HCT116 (cell line): ENCODE measurements at regions not wholly inside any gene's neighbourhood (a gene's known extent, or its start where the extent isn't known, plus 50 kb on each side); places are given as distances from the start of the nearest gene placed in this dataset.

Experiments
- ATAC-seq: fragments of 200-7000 bp; cut with Tn5 transposase; 2 replicates; pipeline ENCODE4 v1.9.1; 2020; ENCODE audit warnings: mild to moderate bottlenecking, moderate library complexity
- BruUV-seq: library from RNA; stranded (reverse); fragments of 400-500 nt; replicated peaks from 2 replicates; lab custom pipeline; 2021; lab: Mats Ljungman, UMichigan
- CTCF ChIA-PET: fragments of 300-600 bp; sonication (Branson Sonifier 250); formaldehyde crosslinking; loops from one replicate; lab custom pipeline; 2021; ENCODE audit warnings: antibody characterized with exemption; lab: Charles Lee
- POLR2A ChIA-PET: fragments of 300-600, 350-600 bp; sonication (Branson Sonifier 250); formaldehyde crosslinking; loops from one replicate; lab custom pipeline; 2021; ENCODE audit warnings: antibody characterized with exemption; lab: Charles Lee
- RAD21 ChIA-PET, 2 experiments: fragments of 300-600 bp; sonication (Branson Sonifier 250); formaldehyde crosslinking; loops; one replicate each; lab custom pipeline; 2023; ENCODE audit warnings: low total read pairs in 2 of 2; ENCODE audit not compliant: uncharacterized antibody in 2 of 2, unreplicated experiment in 2 of 2, low non-redundant PET in 1 of 2; lab: Charles Lee
- DNase-seq: peaks from one replicate; pipeline ENCODE4 v3.0.0-alpha.2; 2010; ENCODE audit warnings: low read depth, low spot score
- H2AFZ ChIP-seq: fragments of 200-600 bp; shearing (Covaris generic), sonication (generic); 2 replicates; pipeline ENCODE4 v1.6.1; 2017; ENCODE audit warnings: low read depth, mixed run types, mixed read lengths, antibody characterized with exemption, low read length; ENCODE audit not compliant: poor library complexity, severe bottlenecking
- H3K27ac ChIP-seq: 2 replicates; pipeline ENCODE4 v1.5.1; 2012; ENCODE audit warnings: low read depth, low read length
- H3K27me3 ChIP-seq: fragments of 200-600 bp; sonication (generic); 2 replicates; pipeline ENCODE4 v1.6.1; 2016; ENCODE audit warnings: mixed run types, low read length, mixed read lengths; ENCODE audit not compliant: insufficient read depth
- H3K36me3 ChIP-seq, 2 experiments: fragments of 200-500 bp in 1 of 2; fragments of 200-600 bp in 1 of 2; sonication (Bioruptor generic) in 1 of 2; sonication (generic) in 1 of 2; 2 replicates each; pipeline versions ENCODE4 v1.5.1 to v1.6.1; 2014 to 2016; ENCODE audit warnings: low read length in 2 of 2, inconsistent platforms in 1 of 2, mixed read lengths in 1 of 2, mixed run types in 1 of 2; ENCODE audit not compliant: insufficient read depth in 2 of 2, control insufficient read depth in 1 of 2
- H3K4me1 ChIP-seq, 2 experiments: fragments of 200-600 bp in 1 of 2; sonication (generic) in 1 of 2; 2 replicates each; pipeline versions ENCODE4 v1.5.1 to v1.6.1; 2012 to 2017; ENCODE audit warnings: low read length in 2 of 2, inconsistent platforms in 1 of 2, mild to moderate bottlenecking in 1 of 2, mixed read lengths in 1 of 2, mixed run types in 1 of 2, moderate library complexity in 1 of 2; ENCODE audit not compliant: insufficient read depth in 2 of 2, control insufficient read depth in 1 of 2
- H3K4me2 ChIP-seq: fragments of 200-600 bp; sonication (generic); 2 replicates; pipeline ENCODE4 v1.6.1; 2017; ENCODE audit warnings: mixed run types, low read length, mixed read lengths
- H3K4me3 ChIP-seq, 2 experiments: fragments of 200-600 bp in 1 of 2; sonication (generic) in 1 of 2; replicated peaks in 1 of 2; 2 replicates each; pipeline ENCODE4 v1.5.1; 2011 to 2016; ENCODE audit warnings: low read length in 2 of 2, control low read depth in 1 of 2, low read depth in 1 of 2, mild to moderate bottlenecking in 1 of 2, mixed read lengths in 1 of 2, mixed run types in 1 of 2
- H3K79me2 ChIP-seq: fragments of 200-600 bp; sonication (generic); 2 replicates; pipeline ENCODE4 v1.6.1; 2017; ENCODE audit warnings: mild to moderate bottlenecking, mixed run types, low read length, moderate library complexity, mixed read lengths; ENCODE audit not compliant: insufficient read depth
- H3K9ac ChIP-seq: fragments of 200-600 bp; sonication (generic); 2 replicates; pipeline ENCODE4 v1.6.1; 2016; ENCODE audit warnings: low read length, mixed read lengths
- H3K9me2 ChIP-seq: fragments of 200-600 bp; sonication (generic), shearing (Covaris generic); 2 replicates; pipeline ENCODE4 v1.6.1; 2017; ENCODE audit warnings: mixed run types, mild to moderate bottlenecking, moderate library complexity; ENCODE audit not compliant: insufficient read depth
- H3K9me3 ChIP-seq, 2 experiments: fragments of 200-500 bp in 1 of 2; fragments of 200-600 bp in 1 of 2; sonication (Bioruptor generic) in 1 of 2; sonication (generic) in 1 of 2; 2 replicates each; pipeline ENCODE4 v1.6.1; 2014 to 2017; ENCODE audit warnings: low read length in 2 of 2, mixed read lengths in 2 of 2, inconsistent platforms in 1 of 2, low read depth in 1 of 2, mild to moderate bottlenecking in 1 of 2, mixed run types in 1 of 2, moderate library complexity in 1 of 2; ENCODE audit not compliant: control insufficient read depth in 1 of 2, insufficient read depth in 1 of 2
- H4K20me1 ChIP-seq: fragments of 200-600 bp; sonication (generic), shearing (Covaris generic); 2 replicates; pipeline ENCODE4 v1.6.1; 2017; ENCODE audit warnings: mixed run types, mild to moderate bottlenecking, moderate library complexity; ENCODE audit not compliant: insufficient read depth
- CBX3 ChIP-seq: IDR thresholded peaks from 2 replicates; pipeline ENCODE4 v1.6.1; 2012; ENCODE audit warnings: low read depth
- CEBPB ChIP-seq: IDR thresholded peaks from 2 replicates; pipeline ENCODE4 v1.6.1; 2012; ENCODE audit warnings: low read depth
- EGR1 ChIP-seq: IDR thresholded peaks from 2 replicates; pipeline ENCODE4 v1.6.1; 2012; ENCODE audit warnings: low read depth
- ELF1 ChIP-seq: IDR thresholded peaks from 2 replicates; pipeline ENCODE4 v1.6.1; 2012; ENCODE audit warnings: low read depth, borderline replicate concordance
- EZH2 ChIP-seq: fragments of 200-600 bp; sonication (generic); IDR thresholded peaks from 2 replicates; pipeline ENCODE4 v1.6.1; 2017; ENCODE audit warnings: antibody characterized with exemption, mixed run types
- JUND ChIP-seq: IDR thresholded peaks from 2 replicates; pipeline ENCODE4 v1.6.1; 2012
- POLR2A ChIP-seq: IDR thresholded peaks from 2 replicates; pipeline ENCODE4 v1.7.0; 2011; ENCODE audit warnings: borderline replicate concordance; ENCODE audit not compliant: insufficient read depth, insufficient read length; ENCODE audit errors: extremely low read depth
- POLR2AphosphoS5 ChIP-seq: IDR thresholded peaks from 2 replicates; pipeline ENCODE4 v1.6.1; 2011; ENCODE audit warnings: mild to moderate bottlenecking, low read depth, low read length, moderate library complexity
- RAD21 ChIP-seq: IDR thresholded peaks from 2 replicates; pipeline ENCODE4 v1.6.1; 2012; ENCODE audit warnings: low read depth, mild to moderate bottlenecking
- REST ChIP-seq: IDR thresholded peaks from 2 replicates; pipeline ENCODE4 v1.6.1; 2012; ENCODE audit warnings: low read depth
- SIN3A ChIP-seq: IDR thresholded peaks from 2 replicates; pipeline ENCODE4 v1.6.1; 2012; ENCODE audit warnings: low read depth
- SP1 ChIP-seq: IDR thresholded peaks from 2 replicates; pipeline ENCODE4 v1.6.1; 2012; ENCODE audit warnings: low read depth
- SRF ChIP-seq: IDR thresholded peaks from 2 replicates; pipeline ENCODE4 v1.6.1; 2012; ENCODE audit warnings: low read depth
- TCF7L2 ChIP-seq: IDR thresholded peaks from 2 replicates; pipeline ENCODE4 v1.7.0; 2011; ENCODE audit warnings: borderline replicate concordance, inconsistent platforms; ENCODE audit not compliant: insufficient read depth, insufficient read length; ENCODE audit errors: extremely low read depth
- YY1 ChIP-seq: IDR thresholded peaks from 2 replicates; pipeline ENCODE4 v1.6.1; 2011; ENCODE audit warnings: low read length, low read depth, moderate library complexity, mild to moderate bottlenecking; ENCODE audit not compliant: insufficient replicate concordance; ENCODE audit errors: extremely low read depth
- ZBTB33 ChIP-seq: IDR thresholded peaks from 2 replicates; pipeline ENCODE4 v1.6.1; 2011; ENCODE audit warnings: mild to moderate bottlenecking, low read length, moderate library complexity; ENCODE audit not compliant: insufficient replicate concordance; ENCODE audit errors: extremely low read depth
- ZFX ChIP-seq: fragments of 450-650 bp; IDR thresholded peaks from 2 replicates; pipeline ENCODE4 v1.6.1; 2017
- ZNF274 ChIP-seq: fragments of 200-500 bp; sonication (Bioruptor generic); IDR thresholded peaks from 2 replicates; pipeline ENCODE4 v1.6.1; 2014; ENCODE audit warnings: mild to moderate bottlenecking, low read depth, low read length, inconsistent platforms
- intact Hi-C: fragments of 100-400 bp; cut with micrococcal nuclease; formaldehyde crosslinking; loops from 2 replicates; pipeline ENCODE4 v1.10.0; 2022

GRCh38 chr7:125088555-125088954 is 158.9 kb upstream of the POT1 start:
- no peaks in the 10 kb centered on the region for H3K9me2 ChIP-seq
- no peaks in the 10 kb centered on the region for H3K9me3 ChIP-seq
- no peak overlapping the region for H2AFZ ChIP-seq
- no TSS peak for BruUV-seq
- RAD21 ChIA-PET: no interaction called here
- no peak for DNase-seq
- 0 out of 4 replicates have a peak, but pooled peaks cover 0 to 4% of the 10 kb centered on the region in 2 experiments for H3K4me1 ChIP-seq
- ATAC-seq: no peak
- TF ChIP-seq SP1 (no peak), ZNF274 (no peak), RAD21 (no peak), JUND (no peak), YY1 (no peak), ZBTB33 (no peak), SIN3A (no peak), CBX3 (no peak), ZFX (no peak), TCF7L2 (no peak), EGR1 (no peak), EZH2 (no peak), CEBPB (no peak), REST (no peak), POLR2A (no peak), ELF1 (no peak), SRF (no peak), POLR2AphosphoS5 (no peak)
- no peak overlapping the region for H3K4me2 ChIP-seq
- H3K9ac ChIP-seq: no peak overlapping the region
- H3K79me2 ChIP-seq: no peaks in the 10 kb centered on the region
- POLR2A ChIA-PET: no interaction called here
- intact Hi-C loops: no loop called here
- CTCF ChIA-PET: no interaction called here
- no peak overlapping the region for H3K27ac ChIP-seq
- H3K4me3 ChIP-seq: no peak overlapping the region
- no peaks in the 10 kb centered on the region for H3K27me3 ChIP-seq
- H3K36me3 ChIP-seq: no peaks in the 10 kb centered on the region
- no peaks in the 10 kb centered on the region for H4K20me1 ChIP-seq
